Lung (tissue), 11 donors: ENCODE measurements at regions not wholly inside any gene's neighbourhood (a gene's known extent, or its start where the extent isn't known, plus 50 kb on each side); places are given as distances from the start of the nearest gene placed in this dataset.

ENCODE experiments used
- ATAC-seq: fragments of 200-7000 bp; cut with Tn5 transposase; one replicate; pipeline ENCODE4 v1.9.1; 2020; ENCODE audit warnings: moderate number of reproducible peaks; ENCODE audit not compliant: insufficient read depth, low FRiP score
- DNase-seq, 3 donors: peaks; one replicate each; pipeline ENCODE4 v3.0.0-alpha.2; 2013 to 2017
- H3K27ac ChIP-seq, 2 donors: one replicate each; pipeline ENCODE4 v1.5.1; 2013; ENCODE audit warnings: mild to moderate bottlenecking in 2 of 2, moderate library complexity in 2 of 2, control low read depth in 1 of 2, inconsistent platforms in 1 of 2, low read depth in 1 of 2, low read length in 1 of 2
- H3K27me3 ChIP-seq, 3 donors: one replicate each; pipeline ENCODE4 v1.5.1; 2013; ENCODE audit warnings: low read length in 2 of 3; ENCODE audit not compliant: control insufficient read depth in 3 of 3, insufficient read depth in 3 of 3
- H3K36me3 ChIP-seq, 4 donors: one replicate each; pipeline ENCODE4 v1.5.1; 2013; ENCODE audit warnings: low read length in 4 of 4, mild to moderate bottlenecking in 1 of 4, moderate library complexity in 1 of 4; ENCODE audit not compliant: control insufficient read depth in 4 of 4, insufficient read depth in 4 of 4
- H3K4me1 ChIP-seq, 5 donors: one replicate each; pipeline ENCODE4 v1.5.1; 2013; ENCODE audit warnings: low read length in 5 of 5, mild to moderate bottlenecking in 2 of 5, moderate library complexity in 1 of 5; ENCODE audit not compliant: control insufficient read depth in 5 of 5, insufficient read depth in 5 of 5
- H3K4me3 ChIP-seq: one replicate; pipeline ENCODE4 v1.5.1; 2013; ENCODE audit warnings: mild to moderate bottlenecking, control low read depth, moderate library complexity
- H3K9ac ChIP-seq, 2 donors: one replicate each; pipeline ENCODE4 v1.5.1; 2013; ENCODE audit warnings: low read length in 2 of 2, control low read depth in 1 of 2; ENCODE audit not compliant: insufficient read depth in 1 of 2
- H3K9me3 ChIP-seq, 4 donors: one replicate each; pipeline ENCODE4 v1.5.1; 2013; ENCODE audit warnings: low read length in 3 of 4, mild to moderate bottlenecking in 1 of 4, moderate library complexity in 1 of 4; ENCODE audit not compliant: control insufficient read depth in 4 of 4, insufficient read depth in 3 of 4
- WGBS, 2 donors: extraction: QIAGEN DNeasy Blood & Tissue Kit; methylation state at CpG; one replicate each; pipeline ENCODE4 v1.1.7; 2013; 5-methylcytosine and 5-hydroxymethylcytosine counted together
- TF ChIP-seq, protein P1 (sequence below): IDR thresholded peaks from 2 replicates; pipeline ENCODE4 v1.5.1; 2012; ENCODE audit warnings: mild to moderate bottlenecking; ENCODE audit errors: control extremely low read depth, extremely low read depth
- donor health status: control.
- donor health status: control.
- donor health status: Bipolar disorder and iron deficiency.
- donor health status: healthy.
- donor health status: DM: yes; HTN: yes; CAD: no.

- Histone ChIP-seq H3K9ac (no peak overlapping the region), H3K27ac (no peak overlapping the region), H3K36me3 (no peaks in the 10 kb centered on the region), H3K4me3 (no peak overlapping the region), H3K4me1 (peaks cover 0 to 12% (median 3%) of the 10 kb centered on the region in 5 donors), H3K9me3 (no peaks in the 10 kb centered on the region), H3K27me3 (no peaks in the 10 kb centered on the region)
- 67 to 83% methylated on average over 3 of the region's 3 CpGs for WGBS, 2 donors
- TF ChIP-seq, protein P1, sequence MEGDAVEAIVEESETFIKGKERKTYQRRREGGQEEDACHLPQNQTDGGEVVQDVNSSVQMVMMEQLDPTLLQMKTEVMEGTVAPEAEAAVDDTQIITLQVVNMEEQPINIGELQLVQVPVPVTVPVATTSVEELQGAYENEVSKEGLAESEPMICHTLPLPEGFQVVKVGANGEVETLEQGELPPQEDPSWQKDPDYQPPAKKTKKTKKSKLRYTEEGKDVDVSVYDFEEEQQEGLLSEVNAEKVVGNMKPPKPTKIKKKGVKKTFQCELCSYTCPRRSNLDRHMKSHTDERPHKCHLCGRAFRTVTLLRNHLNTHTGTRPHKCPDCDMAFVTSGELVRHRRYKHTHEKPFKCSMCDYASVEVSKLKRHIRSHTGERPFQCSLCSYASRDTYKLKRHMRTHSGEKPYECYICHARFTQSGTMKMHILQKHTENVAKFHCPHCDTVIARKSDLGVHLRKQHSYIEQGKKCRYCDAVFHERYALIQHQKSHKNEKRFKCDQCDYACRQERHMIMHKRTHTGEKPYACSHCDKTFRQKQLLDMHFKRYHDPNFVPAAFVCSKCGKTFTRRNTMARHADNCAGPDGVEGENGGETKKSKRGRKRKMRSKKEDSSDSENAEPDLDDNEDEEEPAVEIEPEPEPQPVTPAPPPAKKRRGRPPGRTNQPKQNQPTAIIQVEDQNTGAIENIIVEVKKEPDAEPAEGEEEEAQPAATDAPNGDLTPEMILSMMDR: no peak
- ATAC-seq (no peak), DNase-seq (no peak)
These were observed 226.3 kb downstream of the AHR start for GRCh38 chr7:17524746-17525145.

- TF ChIP-seq, protein P1: no peak
- H3K36me3 ChIP-seq: no peaks in the 10 kb centered on the region
- H3K27ac ChIP-seq: no peak overlapping the region
- ATAC-seq (no peak), DNase-seq (no peak)
- H3K9ac ChIP-seq: no peak overlapping the region
- H3K4me3 ChIP-seq: no peak overlapping the region
- no peaks in the 10 kb centered on the region for H3K9me3 ChIP-seq
- peaks cover 0 to 7% (median 4%) of the 10 kb centered on the region in 5 donors for H3K4me1 ChIP-seq
- H3K27me3 ChIP-seq: no peaks in the 10 kb centered on the region
These were observed 228.2 kb downstream of the AHR start for GRCh38 chr7:17526621-17527020.

DNA sequence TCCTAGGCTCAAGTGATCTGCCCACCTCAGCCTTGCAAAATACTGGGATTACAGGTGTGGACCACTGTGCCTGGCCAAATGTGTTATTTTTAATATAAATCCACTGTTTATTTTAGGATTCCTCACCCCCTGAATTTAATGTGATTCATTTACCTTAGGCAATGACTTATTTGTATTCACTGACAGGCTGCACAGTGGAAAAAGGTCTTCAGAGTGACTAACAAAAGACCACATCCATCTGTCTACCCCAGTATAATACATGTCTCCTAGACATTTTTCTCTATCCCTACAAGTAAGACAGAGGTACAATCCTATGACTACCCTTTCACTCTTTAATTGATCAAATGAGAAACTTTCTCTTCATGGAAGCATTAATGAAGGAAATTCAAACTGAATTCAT lies 230.2 kb downstream of the AHR start:
- Histone ChIP-seq H3K36me3 (no peaks in the 10 kb centered on the region), H3K4me3 (no peak overlapping the region), H3K9ac (no peak overlapping the region), H3K27me3 (no peaks in the 10 kb centered on the region), H3K4me1 (peaks cover 0 to 6% (median 0%) of the 10 kb centered on the region in 5 donors), H3K9me3 (no peaks in the 10 kb centered on the region), H3K27ac (no peak overlapping the region)
- TF ChIP-seq, protein P1: no peak
- no peak for ATAC-seq
- DNase-seq: no peak

DNA sequence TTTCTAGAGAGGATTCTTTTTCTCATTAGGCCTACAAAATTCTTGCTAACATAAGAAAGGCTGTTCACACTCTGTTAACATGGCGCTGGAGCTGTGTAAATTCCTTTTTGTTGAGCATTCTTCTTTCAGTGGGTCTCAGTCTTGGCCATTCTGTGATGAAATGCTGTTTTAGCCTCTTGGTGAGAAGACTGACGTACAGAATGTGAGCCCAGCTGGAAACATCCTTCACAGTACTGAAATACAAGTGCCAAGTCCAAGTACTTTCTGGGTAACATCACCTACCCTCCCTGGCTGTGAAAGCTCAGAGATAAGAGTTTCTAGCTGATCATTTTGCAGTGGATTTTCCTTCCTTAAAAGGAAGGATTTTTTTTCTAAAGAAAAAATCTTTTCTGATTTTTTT lies 231.8 kb downstream of the AHR start:
- H3K27ac ChIP-seq: no peak overlapping the region
- TF ChIP-seq, protein P1: no peak

More for the DNA sequence above, 231.8 kb downstream of the AHR start:
- H3K9me3 ChIP-seq: no peaks in the 10 kb centered on the region
- H3K4me1 ChIP-seq: peaks cover 0 to 3% (median 0%) of the 10 kb centered on the region in 5 donors
- no peaks in the 10 kb centered on the region for H3K27me3 ChIP-seq
- no peaks in the 10 kb centered on the region for H3K36me3 ChIP-seq
- no peak overlapping the region for H3K9ac ChIP-seq
- H3K4me3 ChIP-seq: no peak overlapping the region
- no peak for ATAC-seq
- 74 to 85% methylated on average over 2 of the region's 2 CpGs for WGBS, 2 donors
- DNase-seq: no peak
